T47D (cell line): ENCODE measurements at regions not wholly inside any gene's neighbourhood (a gene's known extent, or its start where the extent isn't known, plus 50 kb on each side); places are given as distances from the start of the nearest gene placed in this dataset.

Source experiments
- DNase-seq, 2 experiments: peaks; one replicate each; pipeline versions ENCODE4 v3.0.0 to v3.0.0-alpha.2; 2011 to 2012; ENCODE audit warnings: low read depth in 1 of 2, low spot score in 1 of 2
- JUND ChIP-seq: IDR thresholded peaks from 2 replicates; pipeline ENCODE4 v1.6.1; 2012; ENCODE audit warnings: low read depth
- in situ Hi-C: cut with HindIII; loops from 2 replicates; pipeline ENCODE4 v1.10.0; 2016; ENCODE audit warnings: low sequenced_read_pairs, low pct_unique_long_range_greater_than_20kb

DNA sequence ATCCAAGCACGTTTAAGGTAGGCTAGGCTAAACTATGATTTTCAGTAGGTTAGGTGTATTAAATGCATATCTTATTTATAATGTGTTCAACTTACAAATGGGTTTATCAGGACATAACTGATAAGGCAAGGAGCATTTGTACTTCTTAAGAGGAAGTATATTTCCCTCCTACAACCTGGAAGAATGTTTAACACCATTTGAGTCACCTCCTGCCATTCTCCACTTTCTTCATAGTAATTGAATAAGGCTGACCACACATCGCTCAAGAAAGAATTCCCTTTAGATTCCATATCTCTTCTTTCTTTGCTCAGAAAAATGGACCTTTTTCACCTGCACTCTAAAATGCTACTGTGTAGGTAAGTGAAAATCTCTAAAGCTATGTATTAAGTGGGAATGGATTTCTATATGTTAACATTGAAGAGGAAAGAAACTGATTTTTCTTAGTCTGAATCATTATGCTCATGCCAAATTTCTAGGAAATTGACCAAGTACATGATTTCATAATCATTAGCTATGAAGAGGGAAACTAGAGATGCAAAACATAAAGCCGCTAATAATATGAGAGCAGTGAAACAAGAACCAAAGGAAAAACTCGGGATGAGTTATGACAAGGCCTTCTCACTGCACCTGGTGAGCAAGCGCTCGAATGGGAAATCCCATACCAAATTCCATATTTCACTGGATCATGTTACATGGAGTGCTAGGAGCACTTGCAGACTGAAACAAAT is 210.4 kb downstream of the ALDH8A1 start:
- no peak for DNase-seq
- TF ChIP-seq JUND = no peak
- in situ Hi-C loops = no loop called here

- in situ Hi-C loops = no loop called here
- no peak for DNase-seq
- no peak for TF ChIP-seq JUND
Observed at GRCh38 chr6:134738211-134738885, 211.6 kb downstream of the ALDH8A1 start.

DNA sequence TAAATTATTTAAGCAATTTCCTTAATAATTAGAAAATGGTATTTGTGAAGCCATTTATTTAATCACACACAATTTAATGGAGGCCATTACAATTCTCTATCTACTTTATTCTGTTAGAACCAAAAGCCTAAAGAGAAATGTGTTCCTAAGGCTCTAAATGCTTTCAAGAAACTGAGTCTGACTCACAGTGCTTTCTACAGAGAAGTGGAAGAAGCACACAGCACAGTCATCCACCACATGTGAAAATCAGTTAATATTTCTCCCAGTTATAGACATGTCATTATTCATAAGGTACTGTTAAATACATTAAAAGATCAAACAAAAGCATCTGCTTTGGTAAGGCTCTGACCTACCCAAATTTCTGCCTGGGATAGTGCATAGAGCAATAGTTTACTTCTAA is 214.4 kb downstream of the ALDH8A1 start:
- in situ Hi-C loops = no loop called here

DNA sequence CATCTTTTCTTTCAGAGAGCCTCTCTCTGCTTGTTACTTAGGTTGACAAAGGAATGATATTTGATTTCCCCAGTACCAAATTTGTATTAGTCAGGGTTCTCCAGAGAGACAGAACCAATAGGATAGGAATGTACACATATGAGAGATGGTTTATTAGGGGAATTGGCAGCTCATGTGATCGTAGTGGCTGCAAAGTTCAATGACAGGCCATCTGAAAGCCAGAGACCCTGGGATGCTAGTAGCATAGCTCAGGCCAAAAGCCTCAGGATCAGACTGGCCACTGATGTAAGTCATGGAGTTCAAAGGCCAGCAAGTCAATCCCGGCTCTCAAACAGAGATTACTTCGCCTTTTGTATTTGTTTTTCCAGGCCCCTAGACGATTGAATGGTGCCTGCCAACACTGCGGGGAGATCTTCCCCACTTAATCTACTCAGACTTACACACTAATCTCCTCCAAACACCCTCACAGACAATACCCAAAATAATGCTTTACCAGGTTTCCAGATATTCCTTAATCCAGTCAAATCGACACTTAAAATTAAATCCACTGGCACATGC is 215.5 kb downstream of the ALDH8A1 start:
- in situ Hi-C loops = no loop called here
- DNase-seq = no peak
- TF ChIP-seq JUND = no peak

More for the DNA sequence above, 214.4 kb downstream of the ALDH8A1 start:
- no peak for DNase-seq
- no peak for TF ChIP-seq JUND

- in situ Hi-C loops = no loop called here
- DNase-seq = no peak
- no peak for TF ChIP-seq JUND
Observed at GRCh38 chr6:134733801-134734200, 216.1 kb downstream of the ALDH8A1 start.

DNA sequence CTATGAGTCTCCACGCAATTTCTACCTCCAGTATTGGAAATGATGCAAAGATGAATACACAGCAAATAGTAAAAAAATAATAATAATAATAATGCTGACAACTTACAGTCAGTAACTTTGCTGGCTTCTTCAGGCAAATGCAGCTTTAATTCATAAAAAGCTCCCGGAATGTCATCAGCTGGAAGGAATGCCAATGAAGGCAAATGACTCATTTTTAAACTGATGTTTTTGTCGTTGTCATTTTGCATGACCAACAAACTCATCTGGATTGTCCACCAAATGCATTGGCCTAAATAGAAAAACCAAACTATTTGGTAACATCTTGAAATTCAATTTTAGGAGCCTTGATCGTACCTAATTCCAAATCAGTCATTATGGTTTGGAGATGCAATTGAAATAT is 217.1 kb downstream of the ALDH8A1 start:
- in situ Hi-C loops = no loop called here
- DNase-seq = no peak
- TF ChIP-seq JUND = no peak

DNA sequence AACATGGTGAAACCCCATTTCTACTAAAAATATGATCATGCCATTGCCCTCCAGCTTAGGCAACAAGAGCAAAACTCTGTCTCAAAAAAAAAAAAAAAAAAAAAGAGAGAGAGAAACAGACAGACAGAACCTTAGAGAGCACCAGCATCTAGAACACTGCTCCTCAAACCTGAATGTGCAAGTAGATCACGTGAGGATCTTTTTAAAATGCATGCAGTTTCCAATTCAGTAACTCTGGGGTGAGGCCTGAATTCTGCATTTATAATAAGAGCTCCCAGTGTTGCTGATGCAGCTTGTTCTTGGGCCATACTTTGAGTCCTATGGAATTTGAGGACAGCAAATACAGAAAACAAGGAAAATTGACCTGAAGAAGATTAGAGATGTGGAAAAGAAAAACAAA is 218.3 kb downstream of the ALDH8A1 start:
- no peak for DNase-seq
- no peak for TF ChIP-seq JUND

GRCh38 chr6:134730013-134730412 is 219.9 kb downstream of the ALDH8A1 start:
- no peak for DNase-seq
- TF ChIP-seq JUND = no peak
- in situ Hi-C loops = no loop called here

More for the DNA sequence above, 218.3 kb downstream of the ALDH8A1 start:
- in situ Hi-C loops = no loop called here

DNA sequence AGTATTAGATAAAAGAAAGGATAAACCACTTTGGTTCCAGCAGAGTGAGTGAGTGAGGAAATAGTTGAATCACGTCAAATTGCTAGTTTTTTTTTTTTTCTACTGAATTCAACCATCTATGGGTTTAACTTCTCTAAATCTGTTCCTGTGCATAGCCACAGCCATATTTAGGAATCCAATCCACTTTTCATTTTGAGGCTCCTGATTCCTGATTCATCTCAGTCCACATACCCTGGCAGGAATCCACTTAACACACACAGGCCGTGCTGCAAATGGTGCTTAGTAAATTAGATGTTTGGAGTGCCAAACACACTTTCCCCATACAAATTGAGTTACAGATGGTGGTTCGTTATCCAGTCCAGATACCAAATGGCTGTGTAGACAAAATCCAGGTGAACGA is 220.3 kb downstream of the ALDH8A1 start:
- DNase-seq = no peak
- in situ Hi-C loops = no loop called here
- no peak for TF ChIP-seq JUND

- in situ Hi-C loops = no loop called here
- no peak for DNase-seq
Observed at GRCh38 chr6:134727081-134727480, 222.8 kb downstream of the ALDH8A1 start.

GRCh38 chr6:134725590-134725989 is 224.3 kb downstream of the ALDH8A1 start:
- DNase-seq = no peak
- TF ChIP-seq JUND = no peak
- in situ Hi-C loops = no loop called here

More at GRCh38 chr6:134727081-134727480, 222.8 kb downstream of the ALDH8A1 start:
- TF ChIP-seq JUND = no peak

DNA sequence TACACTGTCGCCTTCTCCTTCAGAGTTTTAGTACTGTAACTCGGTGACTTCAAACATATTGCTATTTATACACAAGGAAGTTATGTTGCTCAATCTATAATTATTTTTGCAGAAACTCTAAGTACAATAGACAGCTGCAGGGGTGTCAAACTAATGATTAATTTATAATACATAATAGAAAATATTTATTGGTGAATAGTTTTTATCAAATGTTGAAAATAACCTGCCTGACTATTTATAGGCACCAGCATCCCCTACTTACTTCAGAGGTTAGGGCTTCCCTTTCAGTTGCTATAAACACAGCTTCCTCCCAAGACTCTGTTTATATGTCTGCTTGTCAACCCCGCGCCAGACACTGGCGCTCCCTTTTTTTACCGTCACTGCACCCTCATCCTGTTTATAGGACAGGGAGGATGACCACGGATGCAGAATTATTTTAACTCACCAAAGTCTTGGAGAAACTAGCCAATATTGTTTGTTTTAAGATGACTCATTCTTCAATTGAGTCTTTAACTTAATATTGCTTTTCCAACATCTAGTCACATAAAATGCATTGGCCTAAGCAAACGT is 225.0 kb downstream of the ALDH8A1 start:
- no peak for TF ChIP-seq JUND
- in situ Hi-C loops = no loop called here
- no peak for DNase-seq
